GM21526 (cell line): ENCODE measurements at regions not wholly inside any gene's neighbourhood (a gene's known extent, or its start where the extent isn't known, plus 50 kb on each side); places are given as distances from the start of the nearest gene placed in this dataset.
A peak's percentile ranks its signal among the peaks of the same experiment; 100 is the strongest.
"Not testable (repeated sequence)": the region's sequence is repeated elsewhere in the genome, so short reads cannot be mapped to it uniquely, and the experiment has no call there.

ENCODE experiments used
- ATAC-seq: cut with Tn5 transposase; IDR thresholded peaks from one replicate; pipeline ENCODE4 v1.9.1; 2021; ENCODE audit warnings: moderate library complexity; ENCODE audit not compliant: unreplicated experiment, low FRiP score

DNA sequence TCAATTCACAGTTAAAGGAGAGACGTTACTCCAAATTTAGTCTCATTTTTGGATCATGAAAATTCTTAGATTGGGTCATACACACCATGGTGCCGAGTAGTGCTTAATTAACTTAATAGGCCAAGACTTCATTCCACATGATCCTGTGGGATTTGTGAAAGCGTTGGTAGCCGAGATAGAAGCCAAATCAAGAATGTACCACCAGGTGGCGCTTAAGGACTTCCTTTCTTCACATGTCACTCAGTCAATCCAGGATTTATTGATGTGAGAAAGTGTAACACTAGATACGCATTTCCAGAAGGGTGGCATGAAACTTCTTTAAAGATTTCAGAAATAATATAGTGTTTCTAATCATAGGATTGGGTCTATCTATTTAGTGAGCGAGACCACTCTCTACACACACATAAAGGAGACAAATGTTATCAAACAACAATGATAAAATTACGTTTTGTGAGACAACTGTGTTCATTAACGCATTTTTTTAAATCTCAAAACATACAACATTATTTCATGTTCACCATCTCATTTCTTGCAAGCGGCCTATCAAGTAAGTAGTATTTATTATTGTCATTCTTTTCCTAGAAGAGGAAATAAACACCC lies 436.1 kb downstream of the CHL1 start:
- ATAC-seq = peak; percentile 60

GRCh38 chr3:634511-634910 lies 437.9 kb downstream of the CHL1 start:
- ATAC-seq = no peak

DNA sequence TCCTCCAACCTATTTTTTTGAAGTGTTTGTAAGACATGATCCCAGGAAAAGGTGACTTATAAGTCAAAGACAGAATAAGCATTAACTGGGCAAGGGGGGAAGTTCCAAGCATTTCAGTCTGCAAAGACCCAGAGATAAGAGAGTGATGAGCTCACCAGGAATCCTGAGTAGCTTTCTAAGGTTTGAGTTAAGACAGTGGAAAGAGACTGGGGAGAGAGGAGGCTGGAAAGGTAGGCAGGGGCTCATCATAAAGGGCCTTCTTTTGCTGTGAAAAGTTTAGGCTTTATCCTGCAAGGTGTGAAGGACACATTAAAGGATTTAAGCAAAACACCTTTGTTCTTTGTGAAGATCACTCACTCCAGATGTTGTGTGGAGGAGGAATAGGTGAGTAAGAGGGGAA lies 438.8 kb downstream of the CHL1 start:
- no peak for ATAC-seq

DNA sequence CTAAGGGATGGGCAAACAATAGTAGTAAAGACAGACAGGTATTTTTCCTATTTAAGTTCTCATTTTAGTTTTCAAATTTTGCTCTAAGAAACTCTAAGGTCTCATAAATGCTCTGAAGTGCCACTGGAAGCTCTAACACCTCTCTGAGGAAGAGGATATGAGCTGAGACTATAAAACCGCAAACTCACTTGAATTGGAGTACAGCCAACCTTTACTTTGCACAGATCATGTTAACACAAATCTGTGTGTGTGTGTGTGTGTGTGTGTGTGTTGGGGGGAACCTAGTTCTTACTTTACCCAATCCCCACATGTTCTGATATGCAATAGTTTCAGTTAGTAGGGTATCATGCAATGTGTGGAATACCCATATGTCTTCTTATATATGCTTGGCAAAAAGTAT lies 446.8 kb downstream of the CHL1 start:
- ATAC-seq = no peak

DNA sequence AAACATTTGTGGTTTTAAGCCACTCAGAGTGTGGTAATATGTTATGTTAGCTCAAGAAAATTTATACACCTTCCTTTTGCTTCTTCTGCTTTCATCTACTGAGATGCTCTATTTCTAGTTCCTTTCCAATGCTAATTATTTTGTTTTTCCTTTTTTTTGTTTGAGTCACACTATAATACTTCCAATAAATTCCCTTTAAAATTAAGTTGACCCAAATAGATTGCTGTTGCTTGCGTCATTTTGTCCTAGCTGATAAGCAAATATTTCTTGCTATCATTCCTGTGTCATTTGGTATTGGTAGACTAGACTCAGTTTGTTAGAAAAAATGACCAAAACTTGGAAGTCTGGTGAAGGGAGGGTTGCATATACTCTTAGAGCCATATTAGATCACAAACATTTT lies 437.0 kb upstream of the CNTN6 start:
- no peak for ATAC-seq

DNA sequence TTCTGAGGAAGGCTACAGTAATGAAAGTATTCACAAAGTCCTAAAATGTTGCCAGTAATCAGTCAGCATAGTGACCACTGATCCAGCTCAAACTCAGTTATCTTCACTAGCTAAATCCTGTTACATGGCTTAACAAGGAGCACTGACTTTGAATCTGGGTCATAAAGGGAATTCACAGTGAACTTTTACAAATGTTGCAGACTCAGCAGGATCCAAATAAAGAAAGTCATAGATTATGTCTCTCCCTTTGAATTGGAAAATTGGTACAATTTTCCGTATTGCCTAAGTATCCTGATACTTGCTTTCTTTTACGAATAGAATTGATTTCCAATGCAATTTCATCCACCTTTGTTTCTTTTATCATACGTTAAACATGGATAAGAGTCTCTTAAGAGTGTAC lies 431.5 kb upstream of the CNTN6 start:
- no peak for ATAC-seq

DNA sequence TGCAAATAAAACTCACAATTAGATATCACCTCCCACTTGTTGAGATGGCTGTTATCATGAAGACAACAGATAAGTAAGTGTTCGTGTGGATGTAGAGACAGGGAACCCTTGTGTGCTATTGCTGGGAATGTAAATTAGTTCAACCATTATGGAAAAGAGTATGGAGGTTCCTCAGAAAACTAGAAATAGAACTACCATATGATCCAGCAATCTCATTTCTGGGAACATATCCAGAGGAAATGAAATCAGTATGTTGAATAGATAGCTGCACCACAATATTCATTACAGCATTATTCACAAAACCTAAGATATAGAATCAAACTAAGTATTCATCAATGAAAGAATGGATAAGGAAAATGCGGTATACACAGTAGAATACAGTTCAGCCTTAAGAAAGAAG lies 418.7 kb upstream of the CNTN6 start:
- no peak for ATAC-seq

- ATAC-seq = no peak
Measured at GRCh38 chr3:675846-676245, 417.0 kb upstream of the CNTN6 start.

DNA sequence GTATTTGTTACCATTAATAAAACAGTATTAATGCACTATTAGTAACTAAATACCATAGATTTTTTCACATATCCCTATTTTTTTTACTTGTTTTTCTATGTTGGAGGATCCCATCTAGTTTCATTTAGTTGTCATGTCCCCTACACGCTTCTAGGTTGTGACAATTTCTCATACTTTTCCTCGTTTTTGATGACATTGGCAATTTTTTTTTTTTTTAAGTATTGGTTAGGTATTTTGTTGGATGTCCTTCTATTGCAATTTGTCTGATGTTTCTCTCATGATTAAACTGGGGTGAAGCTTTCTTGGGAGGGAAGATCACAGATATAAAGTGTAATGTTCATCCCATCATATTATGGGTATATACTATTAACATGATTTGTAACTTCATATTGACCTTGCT lies 409.1 kb upstream of the CNTN6 start:
- ATAC-seq = no peak

DNA sequence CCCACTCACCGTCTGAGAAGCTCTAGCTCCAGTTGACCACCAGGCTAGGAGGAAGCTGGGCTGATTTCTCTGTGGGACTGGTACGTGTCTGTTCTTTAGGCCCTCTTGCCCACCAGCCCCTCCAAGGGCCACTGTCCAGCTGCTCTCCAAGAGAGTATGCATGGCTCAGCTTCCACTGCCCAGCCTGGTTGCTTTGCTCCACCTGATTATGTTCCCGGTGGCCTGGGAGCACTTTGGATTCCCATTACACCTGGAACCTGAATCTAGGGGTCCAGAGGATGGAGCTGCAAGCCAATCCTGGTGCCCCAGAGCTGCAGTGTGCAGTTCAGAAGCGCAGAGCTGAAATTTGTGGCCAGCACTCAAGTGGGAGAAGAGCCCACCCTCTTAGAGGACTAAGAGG lies 402.1 kb upstream of the CNTN6 start:
- no peak for ATAC-seq

DNA sequence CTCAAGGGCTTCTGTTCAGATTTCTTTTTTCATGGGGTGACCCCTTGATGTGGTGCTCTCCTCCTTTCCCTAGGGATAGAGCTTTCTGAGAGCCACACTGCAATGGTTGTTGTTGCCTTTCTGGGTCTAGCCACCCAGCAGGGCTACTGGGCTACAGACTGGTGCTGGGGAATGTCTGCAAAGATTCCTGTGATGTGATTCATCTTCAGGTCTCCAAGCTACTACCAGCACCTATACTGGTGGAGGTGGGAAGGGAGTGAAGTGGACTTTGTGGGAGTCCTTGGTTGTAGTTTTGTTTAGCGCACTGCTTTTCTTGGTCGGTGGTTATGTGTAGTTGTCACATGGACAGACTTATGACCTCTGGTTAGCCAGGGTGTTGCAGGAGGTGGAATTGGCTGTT lies 392.3 kb upstream of the CNTN6 start:
- no peak for ATAC-seq

DNA sequence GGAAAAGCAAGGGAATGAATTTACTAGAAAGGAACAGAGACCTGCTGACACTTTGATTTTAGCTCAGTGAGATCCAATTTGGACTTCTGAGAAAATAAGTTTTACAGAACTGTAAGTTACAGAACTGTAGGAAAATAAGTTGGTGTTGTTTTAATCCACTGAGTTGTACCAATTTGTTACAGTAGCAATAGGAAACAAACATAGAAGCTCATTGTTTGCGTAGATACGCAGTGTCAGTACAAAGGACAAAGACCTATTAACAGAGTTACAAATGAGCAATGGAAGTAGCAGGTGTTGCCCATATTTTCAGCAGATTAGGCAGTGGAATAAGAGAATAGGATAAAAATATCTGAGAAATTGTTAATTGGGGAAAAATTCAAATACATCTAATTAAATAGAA lies 385.8 kb upstream of the CNTN6 start:
- ATAC-seq = no peak

GRCh38 chr3:713006-713621 lies 379.7 kb upstream of the CNTN6 start:
- no peak for ATAC-seq

DNA sequence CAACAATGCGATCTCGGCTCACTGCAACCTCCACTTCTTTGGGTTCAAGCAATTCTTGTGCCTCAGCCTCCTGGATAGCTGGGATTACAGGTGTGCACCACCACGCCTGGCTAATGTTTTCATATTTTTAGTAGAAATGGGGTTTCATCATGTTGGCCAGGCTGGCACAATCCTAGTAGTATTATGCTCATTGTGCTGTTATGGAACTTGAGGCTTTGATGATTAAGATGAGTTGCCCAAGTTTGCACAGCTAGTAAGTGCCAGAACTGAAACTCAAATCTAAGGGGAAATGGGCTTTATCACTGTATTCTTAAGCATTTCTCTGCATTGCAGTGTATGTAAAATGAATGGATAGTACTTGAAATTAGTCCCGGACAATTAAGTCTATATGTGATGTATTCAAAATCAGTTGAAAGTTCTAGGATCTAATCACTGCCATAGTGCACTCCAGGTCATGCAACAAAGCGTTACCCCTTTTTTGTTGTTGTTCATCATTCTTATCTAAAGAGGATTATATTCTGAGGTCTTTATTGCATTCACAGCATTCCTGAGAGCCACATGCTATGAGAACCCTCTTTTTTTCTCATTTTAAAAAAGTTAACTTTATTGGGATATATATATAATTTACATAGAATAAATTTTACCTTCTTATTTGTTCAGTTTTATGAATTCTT lies 378.7 kb upstream of the CNTN6 start:
- no peak for ATAC-seq

DNA sequence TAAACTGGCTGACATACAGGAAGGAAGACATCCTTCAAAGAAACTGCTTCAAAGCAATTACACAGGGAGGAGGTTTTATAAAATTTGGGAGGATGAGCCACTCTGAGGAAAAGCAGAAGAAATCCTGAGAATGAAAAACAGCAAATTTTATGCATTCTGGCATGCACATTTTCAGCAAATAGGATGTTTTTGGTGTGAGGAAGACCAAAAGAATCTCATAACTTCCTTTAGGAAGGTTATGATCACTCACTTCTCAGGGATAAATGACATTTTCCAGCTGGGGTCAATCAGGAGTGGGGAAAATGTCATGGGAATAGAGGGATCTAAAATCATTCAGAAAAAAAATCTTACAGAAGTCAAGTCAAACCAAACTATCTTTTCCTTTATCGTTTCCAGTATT lies 371.7 kb upstream of the CNTN6 start:
- no peak for ATAC-seq

DNA sequence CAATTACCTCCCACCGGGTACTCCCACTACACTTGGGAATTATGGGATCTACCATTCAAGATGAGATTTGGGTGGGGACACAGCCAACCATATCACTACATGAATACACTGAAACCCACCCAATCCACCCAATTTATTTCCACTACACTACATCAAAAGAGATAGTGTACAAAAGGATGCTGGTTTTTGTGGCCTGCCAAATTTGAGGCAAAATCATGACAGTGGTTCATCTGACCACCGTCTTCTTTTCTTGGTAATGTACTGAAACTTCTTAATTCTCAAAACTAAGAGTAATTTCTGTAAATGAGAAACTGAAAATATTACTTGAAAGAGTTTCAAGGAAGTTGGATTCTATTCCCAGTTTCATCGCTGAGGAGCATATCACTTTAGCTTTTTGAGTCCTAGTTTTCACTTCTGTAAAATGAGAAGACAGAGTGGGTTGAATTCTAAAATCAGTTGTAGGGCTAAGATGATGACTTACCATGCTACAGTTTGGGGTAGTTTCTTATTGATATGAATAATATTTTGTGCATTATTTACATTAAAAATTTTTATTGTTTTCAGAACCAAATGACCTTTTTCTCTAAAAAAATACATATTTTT lies 360.4 kb upstream of the CNTN6 start:
- ATAC-seq = no peak

GRCh38 chr3:733313-733712 lies 359.5 kb upstream of the CNTN6 start:
- no peak for ATAC-seq

DNA sequence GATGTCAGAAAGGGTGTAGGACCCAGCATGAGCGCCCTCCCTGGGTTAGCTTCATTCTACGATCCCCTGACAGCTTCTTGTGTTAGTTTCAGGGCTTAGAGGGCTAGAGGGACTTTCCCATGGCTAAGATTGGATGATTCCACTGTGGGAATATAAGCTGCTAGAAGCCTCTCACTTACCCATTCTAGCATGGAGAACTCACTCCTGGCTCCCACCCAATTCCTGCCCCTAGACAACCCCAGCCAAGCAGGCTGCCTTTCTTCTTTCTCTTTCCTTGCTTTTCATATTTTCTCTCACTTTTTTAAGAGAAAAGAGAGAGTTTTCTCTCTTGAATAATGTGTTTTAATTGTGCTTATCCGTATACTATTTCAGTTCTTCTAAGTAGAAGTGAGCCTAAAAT lies 335.1 kb upstream of the CNTN6 start:
- no peak for ATAC-seq

- ATAC-seq = no peak
Measured at GRCh38 chr3:759106-759505, 333.7 kb upstream of the CNTN6 start.

DNA sequence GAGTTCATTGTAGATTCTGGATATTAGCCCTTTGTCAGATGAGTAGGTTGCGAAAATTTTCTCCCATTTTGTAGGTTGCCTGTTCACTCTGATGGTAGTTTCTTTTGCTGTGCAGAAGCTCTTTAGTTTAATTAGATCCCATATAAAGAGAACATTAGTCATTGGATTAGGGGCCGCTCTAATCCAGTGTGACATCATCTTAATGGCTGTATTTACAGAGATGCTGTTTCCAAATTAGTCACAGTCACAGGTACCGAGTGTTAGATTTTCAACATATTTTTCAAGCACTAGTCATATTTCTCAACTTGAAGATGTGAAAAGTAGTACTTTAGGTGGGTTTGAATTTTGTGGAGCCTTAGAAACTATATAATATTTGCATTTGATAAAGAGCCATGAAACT lies 319.4 kb upstream of the CNTN6 start:
- not testable (repeated sequence) for ATAC-seq

DNA sequence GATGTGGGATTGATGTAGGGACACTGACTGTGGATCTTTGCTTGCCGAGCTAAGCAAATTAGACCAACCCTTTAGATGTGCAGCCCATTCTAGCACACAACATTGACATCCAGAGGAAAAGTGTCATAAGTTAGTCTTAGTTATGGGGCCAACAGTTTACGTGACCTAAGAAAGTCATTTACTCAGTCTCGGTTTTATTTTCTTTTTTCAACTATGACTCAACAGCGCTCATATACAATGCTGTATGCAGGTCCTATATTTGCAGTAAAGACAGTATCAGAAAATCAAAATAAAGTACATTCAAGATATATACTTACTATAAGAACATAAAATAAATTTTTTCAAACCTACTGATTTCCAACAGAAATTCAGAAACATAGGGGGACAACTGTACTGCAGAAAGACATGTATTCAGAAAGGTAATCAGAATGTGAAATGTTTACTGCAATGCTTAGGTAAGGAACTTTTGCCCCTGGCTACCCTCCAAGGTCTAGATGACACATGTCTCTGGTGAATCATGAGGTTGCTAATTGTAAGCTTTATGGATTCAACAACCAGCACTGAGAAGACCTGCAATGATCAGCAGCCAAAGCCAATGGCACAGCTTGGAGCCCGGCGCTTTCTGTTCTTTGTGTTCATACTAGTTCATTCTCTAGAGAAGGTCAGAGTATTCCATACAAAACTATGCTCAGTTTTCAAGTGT lies 317.5 kb upstream of the CNTN6 start:
- no peak for ATAC-seq
